ENCODE measurements at regions not wholly inside any gene's neighbourhood (a gene's known extent, or its start where the extent isn't known, plus 50 kb on each side); places are given as distances from the start of the nearest gene placed in this dataset.
"Not testable (repeated sequence)": the region's sequence is repeated elsewhere in the genome, so short reads cannot be mapped to it uniquely, and the experiment has no call there.

DNA sequence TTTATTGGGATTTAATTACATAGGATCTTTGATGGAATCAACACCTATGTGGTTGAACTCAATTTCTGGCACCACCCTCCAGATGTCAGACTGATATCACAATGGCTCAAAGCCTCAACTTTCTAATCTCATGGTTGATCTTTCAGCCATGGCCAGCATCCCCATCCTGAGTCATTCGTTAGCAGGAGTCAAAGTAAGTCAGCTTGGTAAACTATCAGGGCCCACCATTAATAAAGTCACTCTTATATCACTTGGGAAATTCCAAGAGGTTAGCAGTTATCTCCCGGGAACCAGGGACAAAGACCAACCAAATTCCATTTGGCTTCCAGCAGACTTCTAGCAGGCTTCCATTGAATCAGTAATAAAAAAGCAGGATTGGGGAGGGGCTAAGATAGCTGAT, 50.7 kb upstream of the TNFSF4 start:
- ATAC-seq (ENCODE audit: poor library complexity) (no peak), DNase-seq (no peak)
- intact Hi-C loops (cut with DNase I): no loop called here

DNA sequence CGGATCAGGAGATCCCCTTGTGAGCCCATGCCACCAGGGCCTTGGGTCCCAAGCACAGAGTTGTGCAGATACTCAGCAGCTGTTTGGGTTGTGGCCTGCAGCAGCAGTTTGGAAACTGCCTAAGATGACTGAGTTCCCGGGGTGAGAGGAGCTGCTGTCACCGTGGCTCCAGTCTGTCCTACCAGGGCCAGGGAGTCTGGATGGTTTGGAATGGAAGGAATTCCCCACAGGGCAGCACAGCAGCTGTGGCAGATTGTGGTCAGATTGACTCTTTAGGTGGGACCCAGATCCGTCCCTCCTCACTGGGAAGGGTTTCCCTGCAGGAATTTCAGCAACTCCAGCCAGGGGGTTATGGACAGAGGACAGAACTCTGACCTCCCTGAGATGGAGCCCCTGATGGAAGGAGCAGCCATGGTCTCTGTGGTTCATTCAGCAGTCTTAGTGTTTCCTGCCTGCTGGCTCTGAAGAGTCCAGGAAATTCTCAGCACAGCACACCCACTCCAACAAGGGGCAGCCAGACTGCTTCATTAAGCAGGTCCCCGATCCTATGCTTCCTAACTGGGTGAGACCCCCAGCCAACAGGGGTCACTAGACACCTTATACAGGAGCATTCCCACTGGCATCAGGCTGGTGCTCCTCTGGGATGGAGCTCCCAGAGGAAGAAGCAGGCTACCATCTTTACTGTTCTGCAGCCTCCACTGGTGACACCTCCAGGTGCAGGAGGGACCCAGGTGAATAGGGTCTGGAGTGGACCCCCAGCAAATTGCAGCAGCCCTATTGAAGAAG, 51.5 kb upstream of the TNFSF4 start:
- intact Hi-C loops (cut with DNase I): no loop called here
- DNase-seq: no peak
- ATAC-seq (ENCODE audit: poor library complexity): no peak

DNA sequence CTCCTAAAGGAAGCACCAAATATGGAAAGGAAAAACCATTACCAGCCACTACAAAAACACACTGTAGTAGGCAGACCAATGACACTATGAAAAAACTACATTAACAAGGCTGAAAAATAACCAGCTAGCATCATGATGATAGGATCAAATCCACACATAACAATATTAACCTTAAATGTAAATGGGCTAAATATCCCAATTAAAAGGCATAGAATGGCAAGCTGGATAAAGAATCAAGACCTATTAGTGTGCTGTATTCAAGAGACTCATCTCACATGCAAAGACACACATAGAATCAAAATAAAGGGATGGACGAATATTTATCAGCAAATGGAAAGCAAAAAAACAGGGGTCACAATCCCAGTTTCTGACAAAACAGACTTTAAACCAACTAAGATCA, 53.2 kb upstream of the TNFSF4 start:
- DNase-seq; ATAC-seq (ENCODE audit: poor library complexity); intact Hi-C loops (cut with DNase I): not testable (repeated sequence)

DNA sequence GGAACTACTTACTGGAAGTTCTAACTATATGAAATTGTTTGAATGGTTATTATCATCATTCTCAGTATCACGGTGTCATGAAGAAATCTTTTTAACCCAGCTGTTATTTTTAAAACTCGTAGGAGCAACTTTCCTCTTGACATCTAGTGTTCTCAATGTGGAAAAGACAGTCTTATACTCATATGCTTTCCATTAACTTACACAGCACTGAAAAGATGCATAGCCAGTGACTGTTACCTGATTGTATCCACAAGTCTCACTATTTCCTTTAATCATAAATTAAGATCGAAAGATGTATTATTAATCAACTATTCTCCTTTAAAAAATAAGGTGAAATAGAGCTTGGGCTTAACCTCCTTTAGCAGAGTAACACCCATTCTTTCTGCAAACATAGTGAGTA, 59.7 kb upstream of the TNFSF4 start:
- intact Hi-C loops (cut with DNase I): no loop called here

DNA sequence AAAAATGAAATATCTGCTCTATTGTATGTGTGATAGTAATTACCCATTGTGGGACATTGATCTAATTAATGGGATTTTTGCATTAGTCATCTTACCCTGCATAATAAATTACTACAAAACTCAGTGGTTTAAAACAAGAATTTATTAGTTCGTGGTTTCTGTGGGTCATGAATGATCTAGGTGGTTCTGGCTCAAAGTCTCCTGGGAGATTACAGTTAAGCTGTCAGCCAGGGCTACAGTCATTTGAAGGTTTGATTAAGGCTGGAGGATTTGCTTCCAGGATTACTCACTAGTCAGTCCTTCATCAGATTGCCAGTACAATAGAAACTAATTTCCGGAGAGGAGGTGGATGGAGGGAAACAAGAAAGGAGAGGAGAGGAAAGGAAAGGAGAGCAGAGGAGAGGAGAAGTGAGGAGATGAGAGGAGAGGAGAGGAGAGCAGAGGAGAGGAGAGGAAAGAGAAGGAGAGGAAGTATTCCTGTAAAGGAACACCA, 60.4 kb upstream of the TNFSF4 start:
- intact Hi-C loops (cut with DNase I): no loop called here
- ATAC-seq (ENCODE audit: poor library complexity) (no peak), DNase-seq (no peak)

More for the DNA sequence above, 59.7 kb upstream of the TNFSF4 start:
- no peak for ATAC-seq (ENCODE audit: poor library complexity)
- DNase-seq: no peak

DNA sequence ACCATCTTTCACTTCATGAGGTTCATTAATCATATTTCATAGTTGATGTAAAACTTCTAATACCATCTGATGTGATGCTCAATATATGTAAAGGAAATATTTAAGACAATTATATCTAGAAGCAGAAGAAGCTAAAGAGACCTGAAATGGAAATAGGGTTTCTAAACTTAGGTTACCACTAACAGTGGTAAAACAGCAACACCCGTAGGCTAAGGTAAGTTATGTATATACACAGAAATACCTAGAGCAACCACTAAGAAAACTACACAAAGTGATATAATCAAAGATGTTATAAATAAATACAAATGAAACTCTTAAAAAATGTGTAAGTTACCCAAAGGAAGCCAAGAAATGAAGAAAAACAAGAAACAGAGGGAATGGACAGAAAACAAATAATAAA, 61.1 kb upstream of the TNFSF4 start:
- ATAC-seq (ENCODE audit: poor library complexity): no peak
- intact Hi-C loops (cut with DNase I): no loop called here
- no peak for DNase-seq

DNA sequence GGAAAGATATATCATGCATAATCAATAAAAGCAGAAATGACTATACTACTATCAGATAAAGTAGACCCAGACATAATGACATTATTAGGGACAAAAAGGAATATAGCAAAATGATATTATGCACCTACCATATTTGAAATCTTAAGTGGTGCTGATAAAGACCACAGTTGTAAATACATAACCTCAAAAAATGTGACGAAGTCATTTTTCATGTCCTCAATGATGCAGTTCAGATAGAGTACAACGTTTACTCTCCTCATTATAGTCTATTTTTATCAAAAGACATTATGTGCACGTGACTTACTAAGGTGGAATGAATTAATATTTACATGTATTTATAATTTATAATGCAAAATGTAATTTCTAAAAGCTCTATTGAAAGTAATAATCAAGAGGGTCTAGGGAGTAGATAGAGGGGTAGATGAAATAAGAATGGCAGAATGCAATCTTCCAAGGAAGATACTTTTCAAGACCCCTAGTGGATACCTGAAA, 61.7 kb upstream of the TNFSF4 start:
- intact Hi-C loops (cut with DNase I): no loop called here
- no peak for DNase-seq
- no peak for ATAC-seq (ENCODE audit: poor library complexity)

DNA sequence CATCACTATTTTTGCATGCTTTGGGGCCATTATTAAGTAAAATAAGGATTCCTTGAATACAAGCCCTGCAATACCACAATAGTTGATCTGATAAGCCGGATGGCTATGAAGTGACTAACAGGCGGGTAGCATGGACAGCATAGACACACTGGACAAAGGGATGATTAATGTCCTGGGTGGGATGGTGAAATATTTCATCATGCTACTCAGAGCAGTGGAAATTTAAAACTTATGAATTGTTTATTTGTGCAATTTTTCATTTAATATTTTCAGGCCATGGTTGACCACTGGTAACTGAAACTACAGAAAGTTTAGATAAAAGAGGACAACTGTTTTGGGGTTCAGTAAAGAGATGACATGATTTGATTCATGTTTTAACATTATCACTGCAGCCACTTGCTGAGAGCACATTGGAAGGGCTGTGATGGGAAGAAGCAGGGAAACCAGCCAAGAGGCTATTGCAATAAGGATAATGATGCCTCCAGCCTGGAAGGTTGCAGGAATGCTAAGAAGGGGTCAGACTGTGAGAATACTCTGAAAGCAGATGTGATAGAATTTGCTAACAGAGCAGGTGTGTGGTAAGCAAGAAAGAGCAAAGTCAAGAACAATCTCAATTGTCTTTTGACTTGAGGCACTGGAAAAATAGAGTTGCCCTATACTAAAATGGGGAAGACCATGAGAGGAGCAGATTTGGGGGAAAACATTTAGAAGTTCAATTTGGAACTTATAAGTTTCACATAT, 62.5 kb upstream of the TNFSF4 start:
- ATAC-seq (ENCODE audit: poor library complexity): no peak
- intact Hi-C loops (cut with DNase I): no loop called here
- no peak for DNase-seq

DNA sequence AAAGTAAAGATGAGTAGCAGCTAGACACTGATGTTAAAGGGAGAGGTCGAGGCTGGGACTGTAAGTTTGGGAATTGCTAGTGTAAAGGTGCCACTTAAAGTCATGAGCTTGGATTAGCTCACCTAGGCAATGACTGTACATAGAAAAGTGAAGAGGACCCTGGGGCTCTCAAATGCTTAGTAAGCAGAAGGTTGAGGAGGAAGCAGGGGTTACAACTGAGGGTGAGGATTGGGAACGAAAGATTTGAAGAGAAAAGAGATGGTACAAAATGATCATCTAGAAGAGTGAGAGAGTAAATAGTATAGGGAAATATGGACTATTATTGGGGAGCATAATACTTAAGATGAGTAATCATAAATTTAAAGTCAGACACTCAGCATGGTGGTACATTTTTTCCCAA, 63.1 kb upstream of the TNFSF4 start:
- DNase-seq (no peak), ATAC-seq (ENCODE audit: poor library complexity) (no peak)
- intact Hi-C loops (cut with DNase I): no loop called here

DNA sequence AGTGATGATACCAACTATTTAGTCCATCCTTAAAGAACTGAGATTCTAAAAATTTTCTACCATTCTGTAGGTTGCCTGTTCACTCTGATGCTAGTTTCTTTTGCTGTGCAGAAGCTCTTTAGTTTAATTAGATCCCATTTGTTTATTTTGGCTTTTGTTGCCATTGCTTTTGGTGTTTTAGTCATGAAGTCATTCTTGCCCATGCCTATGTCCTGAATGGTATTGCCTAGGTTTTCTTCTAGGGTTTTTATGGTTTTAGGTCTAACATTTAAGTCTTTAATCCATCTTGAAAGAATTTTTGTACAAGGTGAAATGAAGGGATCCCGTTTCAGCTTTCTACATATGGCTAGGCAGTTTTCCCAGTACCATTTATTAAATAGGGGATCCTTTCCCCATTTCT, 63.9 kb upstream of the TNFSF4 start:
- ATAC-seq (ENCODE audit: poor library complexity); intact Hi-C loops (cut with DNase I); DNase-seq: not testable (repeated sequence)

DNA sequence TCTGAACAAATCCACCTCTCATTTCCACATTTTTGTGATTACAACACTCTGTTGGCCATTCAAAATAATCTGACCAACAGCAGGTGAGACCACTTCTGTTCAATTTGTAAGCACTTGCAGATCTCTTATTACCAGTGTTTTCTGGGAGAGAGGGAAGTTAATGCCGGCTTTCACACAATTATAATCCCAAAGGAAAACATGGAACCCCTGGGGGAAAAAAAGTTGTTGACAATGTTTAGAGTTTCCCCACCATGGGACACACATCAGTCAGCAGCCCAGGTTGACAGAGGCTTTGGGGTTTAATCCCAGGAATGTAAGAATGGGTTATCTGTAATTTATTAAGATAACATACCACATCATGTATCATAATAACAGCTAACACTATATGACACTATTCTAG, 68.4 kb upstream of the TNFSF4 start:
- DNase-seq: no peak
- intact Hi-C loops (cut with DNase I): no loop called here
- ATAC-seq (ENCODE audit: poor library complexity): no peak

DNA sequence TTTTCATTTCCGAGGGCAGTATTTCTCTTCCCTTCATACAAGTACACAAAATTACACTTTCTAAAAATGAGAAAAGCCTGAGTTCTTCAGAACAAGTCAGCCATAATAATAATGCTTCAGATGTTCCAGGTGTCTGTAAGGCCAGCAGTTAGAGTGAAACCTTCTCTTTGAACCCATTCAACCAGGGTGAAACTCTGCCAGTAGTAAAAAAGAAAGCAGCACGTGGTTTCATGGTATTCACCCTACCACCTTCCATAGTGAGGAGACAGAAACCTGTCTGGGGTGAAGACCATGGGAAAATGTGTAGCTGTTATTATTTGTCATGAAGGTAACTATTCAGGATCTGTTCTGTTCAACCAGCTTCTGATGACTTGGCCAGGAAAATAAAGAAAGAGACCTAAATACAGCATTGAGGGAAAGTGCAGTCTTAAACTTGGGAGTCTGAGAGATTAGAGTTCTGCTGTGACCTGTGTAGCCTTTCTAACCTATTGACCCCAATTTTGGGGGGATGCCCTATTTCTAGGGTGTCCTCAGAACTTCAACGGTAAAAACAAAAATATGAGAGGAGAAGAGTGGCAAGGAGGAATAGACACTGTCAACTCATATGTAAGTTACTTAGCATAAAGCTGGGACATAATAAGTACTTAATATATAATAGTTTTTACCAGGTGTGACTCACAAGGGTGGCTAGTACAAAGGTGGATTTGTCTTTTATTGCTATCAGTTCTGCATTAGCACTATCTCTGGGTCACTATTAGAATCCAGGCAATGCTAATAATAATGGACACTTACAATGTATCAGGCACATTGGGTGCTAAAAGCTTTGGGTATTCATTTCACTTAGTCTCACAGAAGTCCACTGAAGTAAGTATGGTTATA, 70.0 kb upstream of the TNFSF4 start:
- intact Hi-C loops (cut with DNase I): no loop called here
- no peak for DNase-seq
- ATAC-seq (ENCODE audit: poor library complexity): no peak

DNA sequence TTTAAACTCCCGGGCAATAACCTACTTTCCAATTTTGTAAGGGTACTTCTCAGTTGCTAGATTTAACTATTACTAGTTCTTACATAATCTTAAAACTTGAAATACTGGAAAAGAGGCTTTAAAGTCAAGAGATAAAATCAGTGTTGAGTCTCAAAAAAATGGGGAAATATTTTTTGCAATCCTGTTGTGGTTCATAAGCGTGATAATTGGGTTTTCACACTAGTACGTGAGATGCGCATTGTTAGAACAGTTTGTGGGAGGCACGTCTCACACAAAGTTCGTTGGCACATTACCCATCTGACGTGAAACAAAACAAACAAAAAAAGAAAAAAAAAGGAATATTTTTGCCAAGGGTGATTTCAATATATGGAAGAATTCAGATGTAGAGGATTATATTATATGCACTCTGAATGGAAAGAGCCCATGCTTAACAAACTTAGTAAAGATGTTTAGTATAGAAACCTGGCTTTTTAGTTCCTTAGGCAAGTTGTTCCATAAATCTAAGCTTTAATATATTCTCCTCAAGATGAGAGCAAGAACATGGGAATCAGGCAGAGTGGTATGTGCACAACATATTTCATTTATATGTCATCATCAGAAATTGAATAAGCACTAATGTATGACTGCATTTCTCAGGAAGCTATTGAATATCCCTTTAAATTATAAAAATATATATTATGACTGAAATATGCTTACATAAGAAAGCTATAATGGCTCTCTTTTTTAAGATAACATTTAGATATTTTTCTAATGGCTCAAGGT, 73.9 kb upstream of the TNFSF4 start:
- no peak for DNase-seq

DNA sequence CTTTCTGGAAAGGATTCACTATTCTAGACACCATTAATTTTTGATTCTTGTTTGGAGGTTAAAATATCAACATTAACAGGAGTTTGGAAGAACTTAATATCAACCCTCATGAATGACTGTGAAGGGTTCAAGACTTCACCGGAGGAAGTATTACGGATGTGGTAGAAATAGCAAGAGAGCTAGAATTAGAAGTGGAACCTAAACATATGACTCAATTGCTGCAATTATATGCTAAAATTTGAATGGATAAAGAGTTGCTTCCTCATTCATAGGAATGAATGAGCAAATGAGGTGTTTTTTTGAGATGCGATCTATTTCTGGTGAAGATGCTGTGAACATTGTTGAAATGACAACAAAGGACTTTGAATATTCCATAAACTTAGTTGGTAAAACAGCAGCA, 77.9 kb upstream of the TNFSF4 start:
- DNase-seq: no peak
- intact Hi-C loops (cut with DNase I): no loop called here
- no peak for ATAC-seq (ENCODE audit: poor library complexity)

More for the DNA sequence above, 73.9 kb upstream of the TNFSF4 start:
- intact Hi-C loops (cut with DNase I): no loop called here
- ATAC-seq (ENCODE audit: poor library complexity): no peak

DNA sequence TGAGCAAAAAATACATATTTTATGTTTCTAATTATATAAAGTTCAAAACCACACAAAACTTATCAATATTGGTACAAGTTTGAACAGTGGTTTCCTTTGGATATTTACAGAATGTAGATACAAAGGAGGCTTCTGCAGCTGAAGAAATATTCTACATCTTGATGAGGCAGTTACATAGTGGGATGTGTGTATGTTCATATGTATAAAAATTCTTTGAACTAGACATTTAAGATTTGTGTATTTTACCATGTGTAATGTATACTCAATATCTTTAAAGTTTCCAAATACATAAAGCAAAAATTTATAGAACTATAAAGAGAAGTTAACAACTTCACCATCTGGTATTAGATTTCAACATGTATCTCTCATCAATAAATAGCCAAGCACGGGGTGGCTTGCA, 80.7 kb upstream of the TNFSF4 start:
- intact Hi-C loops (cut with DNase I): no loop called here
- DNase-seq (no peak), ATAC-seq (ENCODE audit: poor library complexity) (no peak)

DNA sequence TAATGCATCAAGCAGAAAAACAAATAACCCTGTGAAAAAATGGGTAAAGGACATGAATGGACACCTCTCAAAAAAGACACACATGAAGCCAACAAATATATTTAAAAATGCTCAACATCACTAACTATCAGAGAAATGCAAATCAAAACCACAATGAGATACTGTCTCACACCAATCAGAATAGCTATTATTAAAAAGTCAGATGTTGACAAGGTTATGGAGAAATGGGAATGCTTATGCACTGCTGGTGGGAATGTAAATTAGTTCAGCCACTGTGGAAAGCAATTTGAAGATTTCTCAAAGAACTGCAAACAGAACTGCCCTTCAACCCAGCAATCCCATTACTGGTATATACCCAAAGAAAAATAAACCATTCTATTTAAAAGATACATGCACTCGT, 86.6 kb upstream of the TNFSF4 start:
- DNase-seq (no peak), ATAC-seq (ENCODE audit: poor library complexity) (no peak)
- intact Hi-C loops (cut with DNase I): no loop called here

DNA sequence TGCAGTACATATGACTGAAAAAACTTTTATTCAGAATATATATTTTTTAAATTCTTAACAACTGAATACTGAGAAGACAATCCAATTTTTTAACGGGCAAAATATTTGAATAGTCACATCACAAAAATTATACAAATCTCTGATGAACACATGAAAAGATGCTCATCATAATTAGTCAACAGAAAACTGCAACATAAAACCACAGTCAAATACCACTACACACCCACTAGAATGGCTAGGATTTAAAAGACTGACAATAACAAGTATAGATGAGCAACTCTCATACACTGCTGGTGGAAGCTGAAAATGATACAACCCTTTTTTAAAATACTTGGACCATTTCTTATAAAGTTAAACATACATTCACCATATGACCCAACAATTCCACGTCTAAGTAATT, 87.7 kb upstream of the TNFSF4 start:
- DNase-seq: no peak
- ATAC-seq (ENCODE audit: poor library complexity): no peak
- intact Hi-C loops (cut with DNase I): no loop called here

DNA sequence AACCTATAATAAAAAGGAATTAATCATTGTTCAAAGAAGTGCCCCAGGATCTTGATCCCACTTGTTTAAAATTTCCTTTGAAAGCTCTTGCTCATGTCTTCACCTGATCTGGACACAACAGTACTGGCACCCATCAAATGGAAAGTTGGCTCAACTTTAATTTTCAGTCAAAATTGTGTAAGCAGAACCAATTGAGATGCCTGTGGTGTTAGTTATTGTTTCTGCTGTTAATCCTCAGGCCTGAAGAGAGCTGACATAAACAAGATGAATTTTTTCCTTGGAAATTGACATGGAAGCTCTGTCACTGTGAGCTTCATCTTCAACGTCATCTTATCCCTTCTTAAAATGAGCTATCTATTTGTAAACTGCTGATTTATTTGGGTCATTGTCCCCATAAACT, 88.3 kb upstream of the TNFSF4 start:
- no peak for ATAC-seq (ENCODE audit: poor library complexity)
- no peak for DNase-seq
- intact Hi-C loops (cut with DNase I): no loop called here

Data from Right ventricle myocardium superior (tissue), 1 donor.